HepG2 (cell line): ENCODE measurements at regions not wholly inside any gene's neighbourhood (a gene's known extent, or its start where the extent isn't known, plus 50 kb on each side); places are given as distances from the start of the nearest gene placed in this dataset.

Experiments
- ATAC-seq: fragments of 200-7000 bp; cut with Tn5 transposase; 3 replicates; pipeline ENCODE4 v1.9.1; 2020; ENCODE audit warnings: mild to moderate bottlenecking, moderate library complexity
- BruUV-seq: library from RNA; stranded (reverse); fragments of 400-500 nt; replicated peaks from 2 replicates; lab custom pipeline; 2021; lab: Mats Ljungman, UMichigan
- CTCF ChIA-PET: fragments of 300-600 bp; formaldehyde crosslinking; extraction: SDS; loops from one replicate; lab custom pipeline; 2021; ENCODE audit warnings: low total read pairs, inconsistent platforms, low intra/inter-chr PET ratio; lab: Yijun Ruan, JAX
- POLR2A ChIA-PET: fragments of 350-600 bp; sonication (Branson Sonifier 250); formaldehyde crosslinking; loops from one replicate; lab custom pipeline; 2020; ENCODE audit warnings: antibody characterized with exemption, inconsistent platforms; lab: Yijun Ruan, JAX
- DNase-seq: peaks from one replicate; pipeline ENCODE4 v3.0.0-alpha.2; 2015; ENCODE audit warnings: low spot score
- FAIRE-seq: peaks from 3 replicates; lab custom pipeline; 2011; peaks lifted over from hg19 to GRCh38; lab: Jason Lieb, UNC
- H2AFZ ChIP-seq: one replicate; pipeline ENCODE4 v1.6.1; 2011; ENCODE audit warnings: low read length, inconsistent platforms
- H3K27ac ChIP-seq: fragments of 300-600 bp; 3 replicates; pipeline ENCODE4 v1.8.0; 2011; ENCODE audit warnings: mixed run types, mild to moderate bottlenecking, mixed read lengths, low read length, inconsistent platforms; ENCODE audit not compliant: insufficient read depth; ENCODE audit errors: extremely low read length
- H3K27me3 ChIP-seq, 2 experiments: fragments of 200-600 bp in 1 of 2; 2 replicates in 1 of 2; 3 replicates in 1 of 2; pipeline versions ENCODE4 v1.6.0 to v1.8.0; 2011; ENCODE audit warnings: low read length in 2 of 2, mild to moderate bottlenecking in 2 of 2, moderate library complexity in 2 of 2, inconsistent platforms in 1 of 2; ENCODE audit not compliant: insufficient read depth in 2 of 2, control insufficient read depth in 1 of 2
- H3K36me3 ChIP-seq, 2 experiments: fragments of 200-600 bp in 1 of 2; replicated peaks in 1 of 2; 2 replicates in 1 of 2; 3 replicates in 1 of 2; pipeline versions ENCODE4 v1.5.1 to v1.8.0; 2011; ENCODE audit warnings: low read length in 2 of 2, inconsistent platforms in 1 of 2; ENCODE audit not compliant: insufficient read depth in 2 of 2, control insufficient read depth in 1 of 2
- H3K4me1 ChIP-seq: 2 replicates; pipeline ENCODE4 v1.5.1; 2012; ENCODE audit warnings: low read length, inconsistent platforms; ENCODE audit not compliant: insufficient read depth
- H3K4me2 ChIP-seq: 2 replicates; pipeline ENCODE4 v1.6.0; 2011; ENCODE audit warnings: low read depth, low read length, inconsistent platforms
- H3K4me3 ChIP-seq, 3 experiments: fragments of 200-600 bp in 1 of 3; sonication (generic), shearing (Covaris generic) in 1 of 3; replicated peaks in 1 of 3; 2 replicates each; pipeline ENCODE4 v1.5.1; 2011 to 2016; ENCODE audit warnings: low read length in 3 of 3, inconsistent platforms in 2 of 3, low read depth in 2 of 3, mild to moderate bottlenecking in 2 of 3, control low read depth in 1 of 3, mixed read lengths in 1 of 3; ENCODE audit not compliant: insufficient read depth in 1 of 3
- H3K79me2 ChIP-seq: one replicate; pipeline ENCODE4 v1.6.1; 2011; ENCODE audit warnings: low read length, inconsistent platforms; ENCODE audit not compliant: insufficient read depth
- H3K9ac ChIP-seq: 2 replicates; pipeline ENCODE4 v1.6.0; 2011; ENCODE audit warnings: mild to moderate bottlenecking, low read depth, low read length, inconsistent platforms; ENCODE audit not compliant: insufficient read depth
- H3K9me3 ChIP-seq: 2 replicates; pipeline ENCODE4 v1.5.1; 2012; ENCODE audit warnings: mild to moderate bottlenecking, low read length
- H4K20me1 ChIP-seq: 2 replicates; pipeline ENCODE4 v1.6.0; 2011; ENCODE audit warnings: inconsistent platforms, mild to moderate bottlenecking, low read length, moderate library complexity; ENCODE audit not compliant: insufficient read depth
- ATF6 ChIP-seq: sonication (generic); formaldehyde crosslinking; conservative IDR thresholded peaks from 2 replicates; pipeline ENCODE4 v1.4.0; 2020; ENCODE audit warnings: missing genetic modification reagents
- ISL2 ChIP-seq: sonication (generic); formaldehyde crosslinking; IDR thresholded peaks from 2 replicates; pipeline ENCODE4 v1.5.0; 2020; ENCODE audit warnings: missing genetic modification reagents
- KAT7 ChIP-seq: IDR thresholded peaks from 2 replicates; pipeline ENCODE4 v1.6.1; 2018; ENCODE audit warnings: borderline replicate concordance, missing compliant biosample characterization
- MTERF4 ChIP-seq: sonication (generic); formaldehyde crosslinking; IDR thresholded peaks from 2 replicates; pipeline ENCODE4 v1.8.0; 2023; ENCODE audit warnings: mild to moderate bottlenecking, missing genetic modification reagents
- PAXIP1 ChIP-seq: sonication (generic); formaldehyde crosslinking; conservative IDR thresholded peaks from 2 replicates; pipeline ENCODE4 v1.4.0; 2020; ENCODE audit warnings: mild to moderate bottlenecking, missing genetic modification reagents, moderate library complexity
- RCOR2 ChIP-seq: IDR thresholded peaks from 2 replicates; pipeline ENCODE4 v1.6.1; 2016; ENCODE audit warnings: missing biosample characterization, missing genetic modification reagents
- ZNF281 ChIP-seq: sonication (generic); formaldehyde crosslinking; IDR thresholded peaks from 2 replicates; pipeline ENCODE4 v1.4.0; 2020; ENCODE audit warnings: missing genetic modification reagents, borderline replicate concordance
- ZNF543 ChIP-seq: sonication (generic); formaldehyde crosslinking; IDR thresholded peaks from 2 replicates; pipeline ENCODE4 v1.4.0; 2020; ENCODE audit warnings: mild to moderate bottlenecking, missing genetic modification reagents
- ZNF589 ChIP-seq: sonication (generic); formaldehyde crosslinking; conservative IDR thresholded peaks from 2 replicates; pipeline ENCODE4 v1.8.0; 2022; ENCODE audit warnings: mild to moderate bottlenecking, moderate library complexity, missing genetic modification reagents
- ZNF780A ChIP-seq: sonication (generic); formaldehyde crosslinking; IDR thresholded peaks from 2 replicates; pipeline ENCODE4 v1.8.0; 2022; ENCODE audit warnings: mild to moderate bottlenecking, missing genetic modification reagents, moderate library complexity
- in situ Hi-C: cut with HindIII; loops from 2 replicates; pipeline ENCODE4 v1.10.0; 2017; ENCODE audit warnings: low pct_unique_long_range_greater_than_20kb; ENCODE audit not compliant: extremely low pct_ligation_motif_present
- intact Hi-C: fragments of 100-400 bp; cut with micrococcal nuclease; formaldehyde crosslinking; loops from one replicate; pipeline ENCODE4 v1.10.0; 2022; ENCODE audit not compliant: unreplicated experiment

- TF ChIP-seq PAXIP1 (CRISPR knock-in tag) (no peak), RCOR2 (CRISPR knock-in tag) (no peak), ZNF281 (CRISPR knock-in tag) (no peak)
Observed at GRCh38 chr2:137741784-137742362, 222.4 kb upstream of the HNMT start (continued).

GRCh38 chr2:137747509-137747908, 216.8 kb upstream of the HNMT start:
- BruUV-seq: no TSS peak
- no peaks in the 10 kb centered on the region for H3K36me3 ChIP-seq
- DNase-seq: no peak
- no peak overlapping the region for H3K9ac ChIP-seq
- H3K4me3 ChIP-seq: no peak overlapping the region
- intact Hi-C loops (no loop called here), in situ Hi-C loops (no loop called here)
- H4K20me1 ChIP-seq: no peaks in the 10 kb centered on the region
- no peak for ATAC-seq
- no peak overlapping the region for H2AFZ ChIP-seq
- FAIRE-seq: no peak
- no peaks in the 10 kb centered on the region for H3K27me3 ChIP-seq
- H3K79me2 ChIP-seq: no peaks in the 10 kb centered on the region
- H3K4me1 ChIP-seq: no peaks in the 10 kb centered on the region
- no peaks in the 10 kb centered on the region for H3K9me3 ChIP-seq
- POLR2A ChIA-PET: no interaction called here
- H3K4me2 ChIP-seq: no peak overlapping the region
- no peak overlapping the region for H3K27ac ChIP-seq
- CTCF ChIA-PET: no interaction called here
- TF ChIP-seq MTERF4 (CRISPR knock-in tag) (no peak), KAT7 (CRISPR knock-in tag) (no peak), ZNF780A (CRISPR knock-in tag) (no peak), ATF6 (CRISPR knock-in tag) (no peak), ISL2 (CRISPR knock-in tag) (no peak), ZNF543 (CRISPR knock-in tag) (no peak), ZNF589 (CRISPR knock-in tag) (no peak)
